Endodermal cell (in vitro differentiated cells): ENCODE measurements at regions not wholly inside any gene's neighbourhood (a gene's known extent, or its start where the extent isn't known, plus 50 kb on each side); places are given as distances from the start of the nearest gene placed in this dataset.

Experiments
- DNase-seq: peaks from one replicate; pipeline ENCODE4 v3.0.0-alpha.2; 2017
- H3K27ac ChIP-seq: 2 replicates; pipeline ENCODE4 v1.5.1; 2013; ENCODE audit warnings: mild to moderate bottlenecking, low read depth, low read length, moderate library complexity
- H3K27me3 ChIP-seq: 2 replicates; pipeline ENCODE4 v1.6.1; 2013; ENCODE audit warnings: mild to moderate bottlenecking, low read length, moderate library complexity; ENCODE audit not compliant: insufficient read depth, control insufficient read depth, poor library complexity, severe bottlenecking
- H3K36me3 ChIP-seq: 2 replicates; pipeline ENCODE4 v1.7.0; 2013; ENCODE audit warnings: mild to moderate bottlenecking, low read length, moderate library complexity; ENCODE audit not compliant: control insufficient read depth, insufficient read depth
- H3K4me1 ChIP-seq: one replicate; pipeline ENCODE4 v1.7.0; 2013; ENCODE audit warnings: low read length; ENCODE audit not compliant: control insufficient read depth, insufficient read depth
- H3K4me3 ChIP-seq: 2 replicates; pipeline ENCODE4 v1.5.1; 2013; ENCODE audit warnings: mild to moderate bottlenecking, low read length, moderate library complexity
- H3K9ac ChIP-seq: 2 replicates; pipeline ENCODE4 v1.6.1; 2013; ENCODE audit warnings: mild to moderate bottlenecking, low read length, moderate library complexity; ENCODE audit not compliant: poor library complexity, severe bottlenecking; ENCODE audit errors: extremely low read depth
- H3K9me3 ChIP-seq: 2 replicates; pipeline ENCODE4 v1.6.1; 2013; ENCODE audit warnings: mild to moderate bottlenecking, low read length, moderate library complexity; ENCODE audit not compliant: control insufficient read depth
- H3K27ac Mint-ChIP-seq: 2 replicates; pipeline ENCODE4 v1.8.0; 2020; ENCODE audit warnings: mixed read lengths
- H3K27me3 Mint-ChIP-seq: 2 replicates; pipeline ENCODE4 v1.8.0; 2021; ENCODE audit warnings: mild to moderate bottlenecking, mixed read lengths; ENCODE audit not compliant: insufficient read depth
- H3K36me3 Mint-ChIP-seq: 2 replicates; pipeline ENCODE4 v1.8.0; 2020; ENCODE audit warnings: low read depth, mixed read lengths
- H3K4me1 Mint-ChIP-seq: 2 replicates; pipeline ENCODE4 v1.8.0; 2020; ENCODE audit warnings: mixed read lengths
- H3K4me3 Mint-ChIP-seq: 2 replicates; pipeline ENCODE4 v1.8.0; 2020; ENCODE audit warnings: mild to moderate bottlenecking, moderate library complexity, mixed read lengths
- H3K9me3 Mint-ChIP-seq: 2 replicates; pipeline ENCODE4 v1.8.0; 2020; ENCODE audit warnings: mild to moderate bottlenecking, mixed read lengths
- WGBS, 2 experiments: methylation state at CpG; one replicate each; pipeline versions ENCODE4 v1.1.5 to v1.1.7; 2013; ENCODE audit warnings: missing lambda C conversion rate in 2 of 2, mixed read lengths in 1 of 2; ENCODE audit not compliant: insufficient coverage in 1 of 2, insufficient read length in 1 of 2; 5-methylcytosine and 5-hydroxymethylcytosine counted together
- TF ChIP-seq, protein P1 (sequence below): fragments of 200-600 bp; sonication (generic); conservative IDR thresholded peaks from 2 replicates; pipeline ENCODE4 v1.5.0; 2021; ENCODE audit warnings: antibody characterized with exemption, mild to moderate bottlenecking

- DNase-seq = no peak
- H3K9ac ChIP-seq = no peak overlapping the region
- H3K4me1 Mint-ChIP-seq = no peaks in the 10 kb centered on the region
- no peaks in the 10 kb centered on the region for H3K36me3 ChIP-seq
- no peak overlapping the region for H3K27ac ChIP-seq
- no peaks in the 10 kb centered on the region for H3K9me3 Mint-ChIP-seq
- H3K9me3 ChIP-seq = no peaks in the 10 kb centered on the region
- WGBS, 2 experiments = 64 to 75% methylated on average over 8 to 9 of the region's 9 CpGs
- H3K4me1 ChIP-seq = no peaks in the 10 kb centered on the region
- no peak overlapping the region for H3K4me3 ChIP-seq
- no peaks in the 10 kb centered on the region for H3K27me3 Mint-ChIP-seq
- no peaks in the 10 kb centered on the region for H3K27me3 ChIP-seq
- H3K36me3 Mint-ChIP-seq = no peaks in the 10 kb centered on the region
- H3K4me3 Mint-ChIP-seq = no peak overlapping the region
- TF ChIP-seq, protein P1, sequence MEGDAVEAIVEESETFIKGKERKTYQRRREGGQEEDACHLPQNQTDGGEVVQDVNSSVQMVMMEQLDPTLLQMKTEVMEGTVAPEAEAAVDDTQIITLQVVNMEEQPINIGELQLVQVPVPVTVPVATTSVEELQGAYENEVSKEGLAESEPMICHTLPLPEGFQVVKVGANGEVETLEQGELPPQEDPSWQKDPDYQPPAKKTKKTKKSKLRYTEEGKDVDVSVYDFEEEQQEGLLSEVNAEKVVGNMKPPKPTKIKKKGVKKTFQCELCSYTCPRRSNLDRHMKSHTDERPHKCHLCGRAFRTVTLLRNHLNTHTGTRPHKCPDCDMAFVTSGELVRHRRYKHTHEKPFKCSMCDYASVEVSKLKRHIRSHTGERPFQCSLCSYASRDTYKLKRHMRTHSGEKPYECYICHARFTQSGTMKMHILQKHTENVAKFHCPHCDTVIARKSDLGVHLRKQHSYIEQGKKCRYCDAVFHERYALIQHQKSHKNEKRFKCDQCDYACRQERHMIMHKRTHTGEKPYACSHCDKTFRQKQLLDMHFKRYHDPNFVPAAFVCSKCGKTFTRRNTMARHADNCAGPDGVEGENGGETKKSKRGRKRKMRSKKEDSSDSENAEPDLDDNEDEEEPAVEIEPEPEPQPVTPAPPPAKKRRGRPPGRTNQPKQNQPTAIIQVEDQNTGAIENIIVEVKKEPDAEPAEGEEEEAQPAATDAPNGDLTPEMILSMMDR = no peak
- no peak overlapping the region for H3K27ac Mint-ChIP-seq
These were observed 100.1 kb upstream of the CDIN1 start for GRCh38 chr15:36479200-36479896.

GRCh38 chr15:36481156-36481555 lies 98.3 kb upstream of the CDIN1 start:
- DNase-seq = no peak
- Histone ChIP-seq H3K27me3 (no peaks in the 10 kb centered on the region), H3K27ac (no peak overlapping the region), H3K9me3 (no peaks in the 10 kb centered on the region), H3K36me3 (no peaks in the 10 kb centered on the region), H3K4me3 (no peak overlapping the region), H3K4me1 (no peaks in the 10 kb centered on the region), H3K9ac (no peak overlapping the region)
- WGBS, 2 experiments = 86% methylated on average over 1 of the region's 1 CpG; no CpG with 5 or more reads in 1 of the 2 experiments
- TF ChIP-seq, protein P1 = no peak
- no peaks in the 10 kb centered on the region for H3K36me3 Mint-ChIP-seq
- no peak overlapping the region for H3K27ac Mint-ChIP-seq
- H3K27me3 Mint-ChIP-seq = no peaks in the 10 kb centered on the region
- H3K4me1 Mint-ChIP-seq = no peaks in the 10 kb centered on the region
- no peak overlapping the region for H3K4me3 Mint-ChIP-seq
- no peaks in the 10 kb centered on the region for H3K9me3 Mint-ChIP-seq

DNA sequence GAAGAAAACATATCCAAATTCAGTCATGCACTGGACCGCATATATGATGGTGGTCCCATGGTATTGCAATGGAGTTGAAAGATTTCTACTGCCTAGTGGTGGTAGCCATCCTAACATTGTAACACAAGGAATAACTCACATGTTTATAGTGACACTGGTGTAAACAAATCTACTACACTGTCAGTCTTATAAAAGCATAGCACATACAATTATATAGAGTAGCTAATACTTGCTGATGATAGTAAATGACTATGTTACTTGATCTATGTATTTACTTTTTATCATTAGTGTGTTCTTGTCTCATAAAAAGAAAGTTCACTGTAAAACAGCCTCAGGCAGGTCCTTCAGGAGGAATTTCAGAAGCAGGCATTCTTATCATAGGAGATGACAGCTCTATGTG lies 96.0 kb upstream of the CDIN1 start:
- H3K4me3 Mint-ChIP-seq = no peak overlapping the region
- H3K27ac ChIP-seq = no peak overlapping the region
- WGBS, 2 experiments = 100% methylated on average over 1 of the region's 1 CpG; no CpG with 5 or more reads in 1 of the 2 experiments
- H3K4me3 ChIP-seq = no peak overlapping the region
- H3K4me1 ChIP-seq = no peaks in the 10 kb centered on the region
- H3K27ac Mint-ChIP-seq = no peak overlapping the region
- H3K27me3 Mint-ChIP-seq = no peaks in the 10 kb centered on the region
- H3K36me3 Mint-ChIP-seq = no peaks in the 10 kb centered on the region
- no peaks in the 10 kb centered on the region for H3K27me3 ChIP-seq
- H3K36me3 ChIP-seq = no peaks in the 10 kb centered on the region
- TF ChIP-seq, protein P1 = no peak
- no peaks in the 10 kb centered on the region for H3K9me3 Mint-ChIP-seq
- DNase-seq = no peak
- no peak overlapping the region for H3K9ac ChIP-seq
- no peaks in the 10 kb centered on the region for H3K4me1 Mint-ChIP-seq
- no peaks in the 10 kb centered on the region for H3K9me3 ChIP-seq
